ENCODE measurements at regions not wholly inside any gene's neighbourhood (a gene's known extent, or its start where the extent isn't known, plus 50 kb on each side); places are given as distances from the start of the nearest gene placed in this dataset.
A peak's percentile ranks its signal among the peaks of the same experiment; 100 is the strongest.

GRCh38 chr3:44060164-44060563, 181.5 kb upstream of the TOPAZ1 start:
- ChIA-PET RAD21 (ENCODE audit: unreplicated experiment) (interaction anchor here (2.3 to 4.3 kb wide), 5 partner anchors 10 to 58 kb away, joined by 8 to 99 read pairs (median 31); no protein-coding TSS in a partner anchor), POLR2A (interaction anchor here (0.6 to 5.7 kb wide), 4 partner anchors 14 to 28 kb away, joined by 4 to 51 read pairs (median 6); no protein-coding TSS in a partner anchor), SMC1A (ENCODE audit: uncharacterized antibody, unreplicated experiment) (interaction anchor here (1.1 to 7.0 kb wide), 7 partner anchors 13 to 64 kb away, joined by 4 to 92 read pairs (median 21); no protein-coding TSS in a partner anchor), CTCF (interaction anchor here (0.9 to 4.3 kb wide), 5 partner anchors 10 to 64 kb away, joined by 3 to 46 read pairs (median 9); no protein-coding TSS in a partner anchor)
- DNase-seq (ENCODE audit: low read depth, low spot score) (no peak), FAIRE-seq (no peak), ATAC-seq (no peak)
- Histone ChIP-seq H3K27ac (ENCODE audit: control insufficient read depth, insufficient read depth) (peak overlapping the region; percentile 45), H3K27me3 (replicated peaks in 1 of 2; ENCODE audit: control insufficient read depth in 2 of 2, insufficient read depth in 2 of 2, low read length in 1 of 2) (no peaks in the 10 kb centered on the region), H3K4me1 (ENCODE audit: control insufficient read depth, insufficient read depth, low read length) (peaks cover 50% of the 10 kb centered on the region), H3K4me2 (ENCODE audit: control insufficient read depth, insufficient read depth) (peak overlapping the region; percentile 56), H2AFZ (ENCODE audit: control insufficient read depth, low read depth, low read length) (peak overlapping the region; percentile 28; the same call in 1 of the 2 replicates), H3K9me3 (replicated peaks; ENCODE audit: control insufficient read depth, insufficient read depth, low read length) (no peaks in the 10 kb centered on the region), H3K4me3 (no peak overlapping the region), H3K36me3 (ENCODE audit: control insufficient read depth in 2 of 2, insufficient read depth in 2 of 2, low read length in 1 of 2) (0 out of 4 replicates have a peak, but pooled peaks cover 0 to 3% of the 10 kb centered on the region in 2 experiments), H4K20me1 (ENCODE audit: control insufficient read depth, insufficient read depth) (no peaks in the 10 kb centered on the region), H3K79me2 (ENCODE audit: control insufficient read depth, insufficient read depth, low read length) (peaks cover 24% of the 10 kb centered on the region), H3K9ac (ENCODE audit: control insufficient read depth, insufficient read depth, low read length) (no peak overlapping the region)
- intact Hi-C loops (cut with micrococcal nuclease; ENCODE audit: unreplicated experiment) (no loop called here), in situ Hi-C loops (cut with MboI) (no loop called here)
- peak; percentile 48; the same call in 1 of the 2 replicates for TF ChIP-seq NFYB (IDR thresholded peaks at IDR 0.05; ENCODE audit: insufficient read depth, low read depth, low read length)
- no peak for TF ChIP-seq NBN (IDR thresholded peaks at IDR 0.05)
- no TSS peak for BruUV-seq (replicated peaks)
- 50% methylated on average over 5 of the region's 5 CpGs for WGBS (ENCODE audit: insufficient coverage, insufficient replicate concordance, low lambda C conversion rate, missing lambda C conversion rate)

- H3K4me3 ChIP-seq: no peak overlapping the region
- ChIA-PET POLR2A (interaction anchor here (0.6 to 5.7 kb wide), 3 partner anchors 15 to 30 kb away, joined by 6 to 51 read pairs (median 7); no protein-coding TSS in a partner anchor), RAD21 (ENCODE audit: unreplicated experiment) (interaction anchor here (1.0 to 4.3 kb wide), 6 partner anchors 17 to 59 kb away, joined by 4 to 99 read pairs (median 4); no protein-coding TSS in a partner anchor), SMC1A (ENCODE audit: uncharacterized antibody, unreplicated experiment) (interaction anchor here (0.7 to 7.0 kb wide), 9 partner anchors 11 to 65 kb away, joined by 3 to 92 read pairs (median 3); no protein-coding TSS in a partner anchor), CTCF (interaction anchor here (0.7 to 4.3 kb wide), 5 partner anchors 18 to 64 kb away, joined by 3 to 46 read pairs (median 3); no protein-coding TSS in a partner anchor)
- no peaks in the 10 kb centered on the region for H3K27me3 ChIP-seq (replicated peaks in 1 of 2; ENCODE audit: control insufficient read depth in 2 of 2, insufficient read depth in 2 of 2, low read length in 1 of 2)
- DNase-seq (ENCODE audit: low read depth, low spot score): no peak
- FAIRE-seq: no peak
- intact Hi-C loops (cut with micrococcal nuclease; ENCODE audit: unreplicated experiment) (no loop called here), in situ Hi-C loops (cut with MboI) (no loop called here)
- H3K4me1 ChIP-seq (ENCODE audit: control insufficient read depth, insufficient read depth, low read length): peaks cover 51% of the 10 kb centered on the region
- no TSS peak for BruUV-seq (replicated peaks)
- H3K4me2 ChIP-seq (ENCODE audit: control insufficient read depth, insufficient read depth): peak overlapping the region; percentile 34; the same call in 1 of the 2 replicates
- peaks cover 0 to 5% of the 10 kb centered on the region in 2 experiments; a peak in 1 of 4 replicates for H3K36me3 ChIP-seq (ENCODE audit: control insufficient read depth in 2 of 2, insufficient read depth in 2 of 2, low read length in 1 of 2)
- H3K79me2 ChIP-seq (ENCODE audit: control insufficient read depth, insufficient read depth, low read length): peaks cover 24% of the 10 kb centered on the region
- 0% methylated on average over 3 of the region's 3 CpGs for WGBS (ENCODE audit: insufficient coverage, insufficient replicate concordance, low lambda C conversion rate, missing lambda C conversion rate)
- H4K20me1 ChIP-seq (ENCODE audit: control insufficient read depth, insufficient read depth): no peaks in the 10 kb centered on the region
- no peak overlapping the region for H2AFZ ChIP-seq (ENCODE audit: control insufficient read depth, low read depth, low read length)
- H3K9ac ChIP-seq (ENCODE audit: control insufficient read depth, insufficient read depth, low read length): no peak overlapping the region
- H3K27ac ChIP-seq (ENCODE audit: control insufficient read depth, insufficient read depth): peak overlapping the region; percentile 53
- H3K9me3 ChIP-seq (replicated peaks; ENCODE audit: control insufficient read depth, insufficient read depth, low read length): no peaks in the 10 kb centered on the region
- peak; percentile 33 for ATAC-seq
- TF ChIP-seq BHLHE40 (IDR thresholded peaks at IDR 0.05; ENCODE audit: borderline replicate concordance in 1 of 2, low read depth in 2 of 2, low read length in 1 of 2) (peak; percentile 85 to 86), EP300 (IDR thresholded peaks at IDR 0.05; ENCODE audit: borderline replicate concordance in 1 of 2, control insufficient read depth in 1 of 2, low read depth in 2 of 2, low read length in 2 of 2) (peak; percentile 43 to 44; a peak in 2 of 4 replicates), SUPT20H (IDR thresholded peaks at IDR 0.05; ENCODE audit: borderline replicate concordance, control insufficient read depth, low read depth, low read length) (no peak), TCF7 (IDR thresholded peaks at IDR 0.05; ENCODE audit: borderline replicate concordance) (no peak), RUNX3 (IDR thresholded peaks at IDR 0.05; ENCODE audit: low read length) (peak; percentile 56; the same call in 1 of the 2 replicates), DPF2 (IDR thresholded peaks at IDR 0.05) (0 out of 2 replicates have a peak, but pooled peaks have one; percentile 42), ATF2 (IDR thresholded peaks at IDR 0.05; ENCODE audit: low read length) (no peak), ATF7 (IDR thresholded peaks at IDR 0.05; ENCODE audit: low read depth) (0 out of 2 replicates have a peak, but pooled peaks have one; percentile 21), PKNOX1 (IDR thresholded peaks at IDR 0.05) (0 out of 2 replicates have a peak, but pooled peaks have one; percentile 20)
Observed at GRCh38 chr3:44061268-44061667, 180.4 kb upstream of the TOPAZ1 start.
